ENCODE measurements at regions not wholly inside any gene's neighbourhood (a gene's known extent, or its start where the extent isn't known, plus 50 kb on each side); places are given as distances from the start of the nearest gene placed in this dataset.
A peak's percentile ranks its signal among the peaks of the same experiment; 100 is the strongest.

DNA sequence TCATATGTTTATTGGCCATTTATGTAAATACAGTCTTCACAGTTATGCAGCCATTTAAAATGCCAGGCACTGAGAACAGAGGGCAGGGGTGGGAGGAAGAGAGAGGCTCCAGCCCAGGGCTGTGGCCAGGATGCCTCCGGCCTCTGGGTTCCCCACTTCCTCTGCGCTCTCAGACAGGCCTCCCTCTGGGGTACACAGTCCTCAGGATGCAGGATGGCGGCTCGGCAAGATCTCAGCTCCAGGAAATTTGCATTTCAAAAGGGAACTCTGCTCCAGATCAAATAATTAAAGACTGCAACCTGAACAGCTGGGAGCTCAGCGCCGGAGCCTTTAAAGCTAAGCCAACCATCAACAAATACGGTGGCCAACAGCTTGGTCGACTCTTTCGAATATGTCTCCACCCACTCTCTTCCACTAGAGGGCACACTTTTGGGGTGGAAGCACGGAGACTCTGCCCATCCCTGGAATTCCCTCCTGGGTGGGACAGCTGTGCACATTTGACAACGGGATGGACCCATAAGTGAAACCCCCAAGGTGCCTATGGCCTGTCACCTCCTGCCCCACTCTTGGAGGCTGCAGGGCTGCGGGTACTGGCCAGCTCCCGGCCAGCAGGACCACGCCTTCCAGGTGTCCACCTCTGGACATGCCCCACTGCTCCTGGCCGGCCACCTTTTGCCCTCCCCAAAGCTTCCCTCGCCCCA, 1044.7 kb downstream of the BRD1 start:
- Mint-ChIP-seq H3K4me3 (no peak overlapping the region), H3K27me3 (peaks cover 12% of the 10 kb centered on the region), H3K27ac (no peak overlapping the region), H3K4me1 (no peaks in the 10 kb centered on the region), H3K9me3 (peaks cover 0 to 6% of the 10 kb centered on the region in 2 donors)
- ATAC-seq (no peak), DNase-seq (no peak)

DNA sequence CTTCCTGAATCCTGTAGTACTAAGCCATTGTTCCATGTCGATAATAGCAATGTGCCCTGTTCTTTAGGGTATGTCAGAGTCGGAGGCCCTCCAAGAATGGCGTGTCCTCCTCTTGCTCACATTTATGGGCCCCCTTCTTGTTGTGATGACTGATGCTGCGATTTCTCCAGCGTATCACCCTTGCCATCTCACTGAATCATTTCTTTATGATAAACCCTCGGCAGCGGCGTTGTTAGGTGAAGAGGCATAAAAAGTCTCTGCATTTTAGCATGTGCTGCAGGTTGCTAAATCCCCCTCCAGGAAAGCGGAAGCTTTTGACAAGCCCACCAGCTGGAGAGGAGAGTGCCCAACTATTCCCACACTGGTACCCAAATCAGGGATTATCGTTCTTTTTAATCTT, 1045.3 kb downstream of the BRD1 start:
- peaks cover 19% of the 10 kb centered on the region for H3K27me3 Mint-ChIP-seq
- ATAC-seq = no peak
- H3K4me1 Mint-ChIP-seq = no peaks in the 10 kb centered on the region

DNA sequence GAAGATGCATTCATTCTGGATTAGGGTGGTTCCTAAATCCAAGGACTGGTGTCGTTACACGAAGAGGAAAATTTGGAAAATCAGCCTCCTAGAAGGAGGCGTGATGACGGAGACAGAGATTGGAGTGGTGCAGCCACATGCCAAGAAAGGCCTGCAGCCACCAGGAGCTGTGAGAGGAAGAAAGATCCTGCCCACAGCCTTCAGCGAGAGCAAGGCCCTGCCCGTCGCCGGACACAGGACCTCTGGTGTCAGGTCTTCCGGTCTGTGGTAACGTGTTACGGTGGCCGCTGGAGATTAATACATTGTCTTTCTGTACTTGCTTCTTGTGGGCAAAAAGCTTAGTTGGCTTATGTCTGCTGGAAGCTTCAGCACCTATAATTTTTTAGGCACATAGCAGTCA, 1045.8 kb downstream of the BRD1 start:
- no peaks in the 10 kb centered on the region for H3K4me1 Mint-ChIP-seq
- H3K9me3 Mint-ChIP-seq = peaks cover 0 to 12% of the 10 kb centered on the region in 2 donors
- no peak for ATAC-seq
- H3K4me3 Mint-ChIP-seq = no peak overlapping the region
- peaks cover 20% of the 10 kb centered on the region for H3K27me3 Mint-ChIP-seq
- no peak overlapping the region for H3K27ac Mint-ChIP-seq
- DNase-seq = no peak

More for the DNA sequence above, 1045.3 kb downstream of the BRD1 start:
- no peak for DNase-seq
- Mint-ChIP-seq H3K9me3 (peaks cover 0 to 11% of the 10 kb centered on the region in 2 donors), H3K27ac (no peak overlapping the region), H3K4me3 (no peak overlapping the region)

DNA sequence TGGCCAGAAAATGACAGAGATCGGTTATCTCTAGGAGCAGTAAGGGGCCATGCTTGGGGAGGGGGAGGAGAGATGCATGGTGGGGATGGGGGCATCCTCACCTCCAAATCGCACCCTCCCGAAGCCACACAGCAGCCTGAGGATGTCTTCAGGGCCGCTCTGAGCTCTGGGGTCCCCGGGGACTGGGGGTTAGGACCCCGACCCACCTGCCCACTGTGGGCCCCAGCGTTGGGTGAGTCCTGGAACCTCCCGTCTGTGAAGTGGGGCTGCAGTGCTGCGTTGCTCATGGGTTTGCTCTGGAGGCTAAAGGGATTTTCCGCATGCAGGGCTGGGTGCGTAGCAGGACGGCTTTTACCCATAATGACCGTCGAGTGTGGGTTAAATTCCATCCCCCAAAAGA, 1046.3 kb downstream of the BRD1 start:
- peaks cover 21% of the 10 kb centered on the region for H3K27me3 Mint-ChIP-seq
- no peaks in the 10 kb centered on the region for H3K4me1 Mint-ChIP-seq
- no peak for ATAC-seq
- DNase-seq = no peak
- H3K9me3 Mint-ChIP-seq = peaks cover 0 to 12% of the 10 kb centered on the region in 2 donors
- no peak overlapping the region for H3K4me3 Mint-ChIP-seq
- H3K27ac Mint-ChIP-seq = no peak overlapping the region

DNA sequence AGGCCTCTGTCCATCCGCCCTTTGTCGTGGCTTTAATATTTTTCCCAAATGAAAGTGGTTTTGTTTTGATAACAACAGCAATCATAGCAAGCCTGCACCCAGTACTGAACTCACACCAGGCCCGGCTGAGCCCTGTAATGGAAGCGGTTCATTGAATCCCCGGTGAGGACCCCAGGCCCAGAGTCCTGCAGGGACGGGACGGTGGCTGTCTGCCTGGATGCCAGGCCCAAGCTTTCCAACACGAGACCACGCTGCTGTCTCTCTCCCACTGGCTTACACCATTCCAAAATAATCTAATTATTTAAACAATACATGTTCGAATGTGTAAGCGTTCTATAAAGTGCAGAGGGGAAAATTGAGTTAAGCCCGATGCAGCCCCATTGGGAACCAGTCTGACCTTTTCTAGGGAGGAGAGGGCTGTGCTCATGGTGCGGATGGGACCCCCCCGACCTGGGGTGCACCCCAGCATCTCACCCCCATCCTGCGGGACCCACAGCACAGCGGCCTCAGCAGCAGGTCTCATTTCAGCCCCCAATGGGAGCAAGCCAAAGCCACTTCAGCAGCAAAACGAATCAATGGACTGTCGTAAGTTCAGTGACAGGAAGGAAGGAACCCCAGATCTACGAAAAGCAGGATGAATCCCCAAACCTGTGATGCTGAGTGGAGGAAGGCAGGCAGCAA, 1046.9 kb downstream of the BRD1 start:
- no peak overlapping the region for H3K4me3 Mint-ChIP-seq
- DNase-seq (no peak), ATAC-seq (no peak)
- peaks cover 0 to 12% of the 10 kb centered on the region in 2 donors for H3K9me3 Mint-ChIP-seq
- H3K4me1 Mint-ChIP-seq = no peaks in the 10 kb centered on the region
- no peak overlapping the region for H3K27ac Mint-ChIP-seq
- H3K27me3 Mint-ChIP-seq = peaks cover 28% of the 10 kb centered on the region

DNA sequence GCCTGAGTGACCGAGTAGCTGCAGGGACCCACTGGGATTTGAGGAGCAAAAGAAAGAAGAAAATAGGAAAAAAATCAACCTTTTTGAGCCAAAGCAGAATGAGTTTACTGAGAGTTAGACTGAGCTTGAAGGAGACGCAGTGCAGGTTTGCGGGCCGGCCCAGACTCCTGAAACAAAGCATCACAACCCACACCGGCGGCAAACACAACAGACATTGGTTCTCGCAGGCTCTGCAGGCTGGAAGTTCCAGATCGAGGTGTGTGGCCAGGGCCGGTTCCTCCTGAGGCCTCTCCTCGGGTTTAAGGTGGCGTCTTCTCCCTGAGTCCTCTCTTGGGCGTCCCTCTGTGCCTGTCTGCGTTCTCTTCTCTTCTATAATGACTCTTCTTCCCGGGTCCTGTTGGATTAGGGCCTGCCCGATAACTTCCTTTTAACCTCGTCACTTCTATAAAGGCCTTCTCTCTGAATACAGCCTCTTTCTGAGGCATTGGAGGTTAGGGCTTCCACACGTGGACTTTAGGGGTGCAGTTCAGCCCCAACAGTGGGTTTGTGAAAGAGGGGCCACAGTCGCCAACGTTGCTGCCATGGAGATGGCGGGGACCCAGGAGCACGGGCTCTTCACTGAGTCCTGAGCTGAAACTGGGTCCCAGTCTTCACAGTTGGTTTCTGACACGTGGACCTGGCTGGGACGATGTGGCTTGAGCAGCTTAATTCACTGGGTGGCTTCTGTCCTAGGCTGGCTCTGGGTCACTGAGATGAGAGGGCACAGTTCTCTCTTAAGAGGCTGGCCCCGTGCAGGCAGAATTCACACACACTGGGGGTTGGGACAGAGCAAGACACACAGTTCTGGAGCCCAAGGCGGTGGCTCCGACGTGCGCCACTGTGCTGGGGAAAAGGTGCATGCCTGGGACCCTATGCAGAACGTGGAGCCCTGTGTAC, 1047.7 kb downstream of the BRD1 start:
- H3K4me1 Mint-ChIP-seq = no peaks in the 10 kb centered on the region

DNA sequence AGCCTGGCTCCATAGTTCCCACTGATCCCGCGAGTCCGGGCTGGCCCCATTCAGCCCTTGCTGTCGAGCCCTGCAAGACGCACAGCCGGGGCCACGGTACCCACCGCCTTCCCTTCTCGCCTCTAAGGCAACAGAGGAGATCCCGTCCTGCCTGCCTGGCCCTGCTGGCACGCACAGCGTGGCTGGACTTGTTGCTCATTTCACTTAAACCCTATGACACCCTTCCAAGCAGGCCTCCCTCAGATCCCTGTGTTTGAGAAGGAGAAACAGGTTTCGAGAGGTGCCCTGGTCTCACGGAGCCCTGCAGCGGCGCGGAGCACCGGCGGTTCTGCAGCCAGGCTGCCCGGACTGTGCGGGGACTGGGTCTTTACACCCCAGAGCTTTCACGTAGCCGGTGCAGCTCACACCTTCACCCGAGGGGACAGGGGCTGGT, 1048.4 kb downstream of the BRD1 start:
- DNase-seq = no peak
- Mint-ChIP-seq H3K27me3 (peaks cover 30% of the 10 kb centered on the region), H3K4me1 (no peaks in the 10 kb centered on the region), H3K4me3 (no peak overlapping the region), H3K27ac (no peak overlapping the region), H3K9me3 (peaks cover 0 to 12% of the 10 kb centered on the region in 2 donors)
- no peak for ATAC-seq

More for the DNA sequence above, 1047.7 kb downstream of the BRD1 start:
- ATAC-seq (no peak), DNase-seq (no peak)
- Mint-ChIP-seq H3K27ac (no peak overlapping the region), H3K4me3 (no peak overlapping the region), H3K27me3 (peaks cover 30% of the 10 kb centered on the region), H3K9me3 (peaks cover 0 to 12% of the 10 kb centered on the region in 2 donors)

DNA sequence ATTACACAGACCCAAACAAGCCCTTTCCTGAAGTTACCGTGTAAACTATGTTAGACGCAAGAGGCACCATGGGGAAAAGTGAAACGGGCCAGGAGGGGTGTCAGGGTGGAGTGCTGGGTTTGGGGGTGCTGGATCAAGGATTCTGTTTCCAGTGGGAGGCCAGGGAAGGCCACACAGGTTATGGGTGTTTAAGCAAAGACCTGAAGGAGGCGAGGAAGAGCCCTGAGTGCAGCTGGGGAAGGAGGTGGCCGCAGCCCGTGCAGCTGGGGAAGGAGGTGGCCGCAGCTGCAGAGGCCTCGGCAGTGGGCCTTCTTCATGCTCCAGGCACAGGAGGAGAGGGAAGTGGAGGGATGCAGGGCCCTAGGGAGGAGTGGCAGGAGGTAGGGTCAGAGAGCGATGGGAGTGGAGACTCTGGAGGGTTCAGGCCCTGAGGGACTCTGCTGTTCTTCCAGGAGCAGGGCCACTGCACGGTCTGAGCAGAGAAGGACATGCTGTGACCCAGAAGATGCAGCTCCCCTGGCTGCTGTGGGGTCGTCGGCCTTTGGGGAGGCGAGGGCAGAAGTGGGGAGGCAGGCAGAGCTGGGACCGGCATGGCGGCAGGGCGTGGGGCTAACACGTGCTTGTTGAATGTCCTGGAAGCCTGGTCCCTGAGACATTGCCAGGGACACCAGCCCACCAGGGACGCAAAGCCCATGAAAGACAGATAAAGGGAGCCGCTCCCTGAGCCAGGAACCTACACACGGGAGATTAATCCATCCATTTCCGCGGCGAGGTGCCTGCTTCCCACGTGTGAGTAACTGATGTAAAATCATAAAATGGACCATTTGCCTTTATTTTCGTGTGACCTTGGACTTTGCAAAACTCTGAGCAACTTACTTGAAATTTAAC, 1049.1 kb downstream of the BRD1 start:
- Mint-ChIP-seq H3K27ac (no peak overlapping the region), H3K27me3 (peaks cover 30% of the 10 kb centered on the region), H3K4me3 (no peak overlapping the region), H3K9me3 (peaks cover 0 to 12% of the 10 kb centered on the region in 2 donors), H3K4me1 (no peaks in the 10 kb centered on the region)
- DNase-seq = no peak
- ATAC-seq = no peak

DNA sequence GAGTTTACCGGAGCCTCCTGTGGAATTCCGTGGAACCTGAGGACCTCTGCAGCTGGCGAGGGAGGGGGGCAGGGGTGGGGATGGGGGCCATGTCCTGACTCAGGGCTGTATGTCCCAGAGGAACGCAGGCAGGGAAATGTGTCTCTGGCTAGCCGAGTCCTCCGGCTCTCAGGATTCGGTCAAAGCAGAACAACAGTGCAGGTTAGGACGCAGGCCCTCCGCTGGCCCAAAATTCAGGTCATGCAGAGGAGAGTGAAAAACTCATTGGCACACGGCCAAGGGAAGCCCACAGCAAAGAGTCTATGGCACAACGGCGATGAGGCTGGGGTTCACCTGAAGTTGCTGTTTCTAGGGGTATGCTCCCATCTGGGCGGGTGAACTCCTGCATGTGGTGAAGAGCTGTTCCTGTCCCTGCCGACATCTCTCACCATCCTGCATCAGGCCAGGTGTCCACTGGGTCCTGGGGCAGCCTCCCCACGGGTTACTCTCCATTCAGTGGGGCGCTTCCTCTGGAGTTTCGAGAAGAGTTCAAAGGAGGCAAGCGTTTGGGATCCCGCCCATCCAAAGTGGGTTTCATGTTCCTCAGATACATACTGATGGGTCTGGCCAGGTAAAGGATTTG, 1055.3 kb downstream of the BRD1 start:
- H3K27me3 Mint-ChIP-seq = peaks cover 19% of the 10 kb centered on the region
- no peak overlapping the region for H3K4me3 Mint-ChIP-seq
- H3K4me1 Mint-ChIP-seq = no peaks in the 10 kb centered on the region
- H3K9me3 Mint-ChIP-seq = peaks cover 7 to 10% of the 10 kb centered on the region in 2 donors
- ATAC-seq (no peak), DNase-seq (no peak)
- no peak overlapping the region for H3K27ac Mint-ChIP-seq

DNA sequence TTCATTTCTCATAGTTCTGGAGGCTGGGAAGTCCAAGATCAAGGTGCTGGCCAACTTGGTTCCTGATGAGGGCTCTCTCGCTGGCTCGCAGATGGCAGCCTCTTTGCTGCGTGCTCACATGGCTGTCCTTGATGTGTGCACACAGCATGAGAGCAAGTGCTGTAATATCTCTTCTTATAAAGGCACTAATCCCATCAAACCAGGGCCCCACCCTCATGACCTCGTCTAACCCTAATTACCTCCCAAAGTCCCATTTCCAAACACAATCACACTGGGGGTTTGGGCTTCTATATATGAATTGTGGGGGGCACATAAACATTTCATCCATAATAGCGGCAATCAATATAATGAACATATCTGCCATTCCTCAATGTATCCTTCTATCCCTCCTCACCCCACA, 1062.1 kb downstream of the BRD1 start:
- ATAC-seq (no peak), DNase-seq (no peak)
- Mint-ChIP-seq H3K27me3 (peaks cover 24% of the 10 kb centered on the region), H3K4me1 (no peaks in the 10 kb centered on the region), H3K9me3 (peaks cover 7 to 20% of the 10 kb centered on the region in 2 donors), H3K27ac (no peak overlapping the region), H3K4me3 (no peak overlapping the region)

DNA sequence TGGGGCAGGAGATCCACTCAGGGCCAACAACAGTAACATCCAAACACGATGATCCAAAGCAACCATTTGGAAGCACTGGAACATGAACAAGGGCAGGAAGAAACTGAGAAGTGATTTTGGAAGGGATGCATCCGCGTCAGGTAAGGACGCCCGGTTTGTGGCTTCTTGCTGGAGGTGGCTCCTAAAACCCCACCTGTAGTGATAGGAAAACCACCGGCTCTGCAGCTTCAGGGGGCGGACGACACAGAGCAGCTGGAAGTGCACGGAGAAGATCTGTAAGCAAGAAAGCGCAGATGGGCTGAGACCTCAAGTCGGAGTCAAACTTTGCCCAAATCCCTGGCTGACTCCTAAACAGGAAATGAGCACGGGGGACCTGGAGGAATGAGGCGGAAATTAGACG, 1066.1 kb downstream of the BRD1 start:
- Mint-ChIP-seq H3K27me3 (peaks cover 42% of the 10 kb centered on the region), H3K4me1 (no peaks in the 10 kb centered on the region), H3K4me3 (no peak overlapping the region), H3K27ac (no peak overlapping the region), H3K9me3 (peaks cover 0 to 12% of the 10 kb centered on the region in 2 donors)
- DNase-seq = no peak
- ATAC-seq = no peak

DNA sequence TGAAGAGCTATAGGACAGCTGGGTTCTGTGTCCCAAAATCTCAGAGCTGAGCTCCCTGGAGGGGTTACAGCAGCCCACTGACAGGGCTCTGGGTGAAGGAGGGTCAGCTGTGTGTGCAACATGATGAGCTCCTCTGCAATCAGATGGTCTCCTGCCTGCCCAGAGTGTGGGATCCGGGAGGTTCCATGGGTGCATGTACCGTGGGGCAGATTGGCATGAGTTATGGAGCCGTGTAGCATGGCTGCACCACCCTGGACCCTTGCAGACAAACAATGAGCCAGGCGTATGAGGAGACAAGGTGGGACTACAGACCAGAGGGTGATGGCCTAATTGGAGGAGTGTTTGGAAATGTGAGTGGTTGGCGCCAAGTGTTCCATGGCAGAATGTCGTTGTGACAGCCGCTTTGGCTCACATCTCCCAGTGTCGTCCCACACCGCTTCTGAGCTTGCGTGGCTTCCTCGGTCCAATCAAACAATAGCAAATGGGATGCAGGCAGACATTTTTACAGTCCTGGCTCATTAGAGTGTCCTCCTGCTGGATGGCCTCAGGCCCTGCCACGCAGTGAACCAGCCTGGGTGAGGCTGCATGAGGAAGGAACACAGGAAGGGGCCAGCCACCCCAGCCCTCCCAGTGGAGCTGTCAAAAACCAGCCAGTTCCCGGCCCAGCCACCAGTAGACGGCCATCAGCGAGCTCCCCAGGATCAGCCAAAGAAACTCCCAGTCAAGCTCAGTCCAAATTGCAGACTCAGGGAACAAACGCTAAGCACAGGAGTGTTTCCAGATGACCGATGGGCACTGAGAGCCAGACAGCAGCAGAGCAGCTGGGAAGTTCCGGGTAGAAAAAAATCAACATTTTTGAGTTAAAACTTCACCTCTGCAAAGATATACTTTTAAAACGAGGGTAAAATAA, 1066.9 kb downstream of the BRD1 start:
- ATAC-seq = no peak
- Mint-ChIP-seq H3K27me3 (peaks cover 50% of the 10 kb centered on the region), H3K4me1 (no peaks in the 10 kb centered on the region), H3K4me3 (no peak overlapping the region), H3K9me3 (peaks cover 0 to 10% of the 10 kb centered on the region in 2 donors), H3K27ac (no peak overlapping the region)
- no peak for DNase-seq

DNA sequence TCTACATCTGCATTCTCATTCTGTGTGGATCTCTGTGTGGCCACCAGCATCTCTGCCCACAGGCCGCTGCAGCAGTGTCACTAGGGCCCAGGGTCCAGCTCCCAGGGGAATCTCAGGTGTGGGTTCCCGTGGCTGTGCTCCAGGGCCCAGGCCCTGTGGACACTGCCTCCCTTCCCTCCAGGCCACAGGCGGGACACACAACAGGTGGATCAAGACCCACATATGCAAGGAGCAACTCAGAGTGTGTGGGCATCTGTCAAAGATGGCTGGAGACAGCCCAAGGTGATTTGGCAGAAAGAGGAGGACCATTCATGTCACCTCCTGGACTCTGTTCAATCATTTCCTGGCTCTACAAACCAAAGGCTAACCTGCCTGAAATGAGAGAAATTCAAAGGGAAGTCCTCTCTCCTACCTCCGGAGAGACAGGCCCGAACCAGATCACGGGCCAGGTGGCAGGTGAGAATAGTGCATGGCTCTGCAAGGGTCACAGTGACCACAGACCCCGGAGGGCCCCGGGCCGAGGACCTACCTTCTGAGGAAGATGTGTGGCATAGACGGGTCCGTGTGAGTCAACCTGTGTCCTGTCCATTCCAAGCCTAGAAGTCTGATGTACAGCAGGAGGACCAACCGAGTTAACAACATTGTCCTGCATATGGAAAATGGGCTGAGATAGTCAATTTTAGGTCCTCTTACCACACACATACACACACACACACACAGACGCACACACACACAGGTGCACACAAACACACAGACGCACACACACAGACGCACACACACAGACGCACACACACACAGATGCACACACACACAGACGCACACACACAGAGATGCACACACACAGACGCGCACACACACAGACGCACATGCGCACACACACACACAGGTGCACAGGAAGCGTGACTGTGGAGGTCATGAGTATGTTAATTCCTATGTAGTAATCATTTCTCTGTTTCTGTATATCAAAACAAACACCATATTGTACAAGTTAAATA, 1068.5 kb downstream of the BRD1 start:
- no peaks in the 10 kb centered on the region for H3K4me1 Mint-ChIP-seq
- no peak for ATAC-seq
- peaks cover 52% of the 10 kb centered on the region for H3K27me3 Mint-ChIP-seq
- no peak overlapping the region for H3K4me3 Mint-ChIP-seq
- no peak for DNase-seq
- H3K27ac Mint-ChIP-seq = peak overlapping the region in 1 of 2 donors; percentile 13
- no peaks in the 10 kb centered on the region for H3K9me3 Mint-ChIP-seq

All from stimulated activated naive CD8-positive, alpha-beta T cell treated with anti-CD3 and anti-CD28 coated beads, Interleukin-15, amount 100 ng/mL, for 72 hours (primary cell).